ENCODE measurements at regions not wholly inside any gene's neighbourhood (a gene's known extent, or its start where the extent isn't known, plus 50 kb on each side); places are given as distances from the start of the nearest gene placed in this dataset.
"Not testable (repeated sequence)": the region's sequence is repeated elsewhere in the genome, so short reads cannot be mapped to it uniquely, and the experiment has no call there.

- Histone ChIP-seq H3K4me3 (no peak overlapping the region), H3K9me3 (no peaks in the 10 kb centered on the region), H3K27ac (no peak overlapping the region), H3K27me3 (no peaks in the 10 kb centered on the region), H3K4me1 (peaks cover 0 to 4% of the 10 kb centered on the region in 2 donors), H3K36me3 (no peaks in the 10 kb centered on the region)
- TF ChIP-seq CTCF (IDR thresholded peaks at IDR 0.05): no peak
- no peak for DNase-seq (ENCODE audit: low spot score)
Observed at GRCh38 chr21:34284666-34285065, 79.1 kb upstream of the KCNE2 start.

- H3K36me3 ChIP-seq, H3K9me3 ChIP-seq: not testable (repeated sequence)
Observed at GRCh38 chr21:34288042-34288441, 75.8 kb upstream of the KCNE2 start.

GRCh38 chr21:34289856-34290255 lies 74.0 kb upstream of the KCNE2 start:
- no peak overlapping the region for H3K27ac ChIP-seq
- no peak for TF ChIP-seq CTCF (IDR thresholded peaks at IDR 0.05)

More at GRCh38 chr21:34288042-34288441, 75.8 kb upstream of the KCNE2 start:
- H3K4me3 ChIP-seq; H3K27ac ChIP-seq; H3K27me3 ChIP-seq; DNase-seq (ENCODE audit: low spot score); H3K4me1 ChIP-seq: not testable (repeated sequence)

GRCh38 chr21:34296878-34297277 lies 66.9 kb upstream of the KCNE2 start:
- Histone ChIP-seq H3K27ac (no peak overlapping the region), H3K9me3 (no peaks in the 10 kb centered on the region), H3K4me3 (no peak overlapping the region), H3K27me3 (no peaks in the 10 kb centered on the region), H3K4me1 (no peaks in the 10 kb centered on the region), H3K36me3 (no peaks in the 10 kb centered on the region)
- no peak for TF ChIP-seq CTCF (IDR thresholded peaks at IDR 0.05)
- no peak for DNase-seq (ENCODE audit: low spot score)

More at GRCh38 chr21:34289856-34290255, 74.0 kb upstream of the KCNE2 start:
- Histone ChIP-seq H3K27me3 (no peaks in the 10 kb centered on the region), H3K4me3 (no peak overlapping the region), H3K9me3 (no peaks in the 10 kb centered on the region), H3K4me1 (no peaks in the 10 kb centered on the region), H3K36me3 (no peaks in the 10 kb centered on the region)
- DNase-seq (ENCODE audit: low spot score): no peak

- Histone ChIP-seq H3K27ac (no peak overlapping the region), H3K36me3 (no peaks in the 10 kb centered on the region), H3K27me3 (no peaks in the 10 kb centered on the region), H3K9me3 (no peaks in the 10 kb centered on the region), H3K4me3 (no peak overlapping the region), H3K4me1 (no peaks in the 10 kb centered on the region)
- no peak for DNase-seq (ENCODE audit: low spot score)
- no peak for TF ChIP-seq CTCF (IDR thresholded peaks at IDR 0.05)
Observed at GRCh38 chr21:34298534-34299167, 65.2 kb upstream of the KCNE2 start.

- H3K4me1 ChIP-seq: no peaks in the 10 kb centered on the region
- H3K27ac ChIP-seq: no peak overlapping the region
- H3K36me3 ChIP-seq: no peaks in the 10 kb centered on the region
- TF ChIP-seq CTCF (IDR thresholded peaks at IDR 0.05): no peak
- no peak overlapping the region for H3K4me3 ChIP-seq
- no peaks in the 10 kb centered on the region for H3K9me3 ChIP-seq
- H3K27me3 ChIP-seq: no peaks in the 10 kb centered on the region
- no peak for DNase-seq (ENCODE audit: low spot score)
Observed at GRCh38 chr21:34299168-34299539, 64.7 kb upstream of the KCNE2 start.
